Karpas-422 (cell line): ENCODE measurements at regions not wholly inside any gene's neighbourhood (a gene's known extent, or its start where the extent isn't known, plus 50 kb on each side); places are given as distances from the start of the nearest gene placed in this dataset.

ENCODE experiments used
- DNase-seq: peaks from one replicate; pipeline ENCODE4 v3.0.0-alpha.2; 2015
- H2AFZ ChIP-seq: fragments of 200-600 bp; sonication (generic); 2 replicates; pipeline ENCODE4 v1.6.1; 2014; ENCODE audit warnings: antibody characterized with exemption, low read length, mixed read lengths
- H3K27ac ChIP-seq: fragments of 200-600 bp; sonication (generic); 2 replicates; pipeline ENCODE4 v1.5.1; 2014; ENCODE audit warnings: mild to moderate bottlenecking, low read length, moderate library complexity
- H3K27me3 ChIP-seq: fragments of 200-600 bp; sonication (generic); 2 replicates; pipeline ENCODE4 v1.6.1; 2014; ENCODE audit warnings: low read length, mixed read lengths
- H3K36me3 ChIP-seq: fragments of 200-600 bp; sonication (generic); 2 replicates; pipeline ENCODE4 v1.6.1; 2014; ENCODE audit warnings: low read length, mixed read lengths; ENCODE audit not compliant: insufficient read depth
- H3K4me1 ChIP-seq: fragments of 200-600 bp; sonication (generic); 2 replicates; pipeline ENCODE4 v1.6.1; 2014; ENCODE audit warnings: mild to moderate bottlenecking, low read length, mixed read lengths
- H3K4me2 ChIP-seq: fragments of 200-600 bp; sonication (generic); 2 replicates; pipeline ENCODE4 v1.6.1; 2014; ENCODE audit warnings: low read length, low read depth, mild to moderate bottlenecking; ENCODE audit not compliant: poor library complexity, severe bottlenecking
- H3K4me3 ChIP-seq: fragments of 200-600 bp; sonication (generic); 2 replicates; pipeline ENCODE4 v1.5.1; 2014; ENCODE audit warnings: mild to moderate bottlenecking, antibody characterized with exemption, low read length, mixed read lengths
- H3K79me2 ChIP-seq: fragments of 200-600 bp; sonication (generic); 2 replicates; pipeline ENCODE4 v1.6.1; 2014; ENCODE audit warnings: mild to moderate bottlenecking, low read length, mixed read lengths
- H3K9ac ChIP-seq: fragments of 200-600 bp; sonication (generic); 2 replicates; pipeline ENCODE4 v1.6.0; 2014; ENCODE audit warnings: low read length
- H3K9me2 ChIP-seq: fragments of 200-600 bp; sonication (generic), shearing (Covaris generic); replicated peaks from 2 replicates; pipeline ENCODE4 v1.6.0; 2014; ENCODE audit warnings: mild to moderate bottlenecking, low read length, moderate library complexity; ENCODE audit not compliant: insufficient read depth
- H3K9me3 ChIP-seq: fragments of 300-700, 200-600 bp; sonication (generic); 2 replicates; pipeline ENCODE4 v1.6.1; 2014; ENCODE audit warnings: low read length, mixed read lengths
- H4K20me1 ChIP-seq: fragments of 200-600 bp; sonication (generic); 2 replicates; pipeline ENCODE4 v1.6.1; 2014; ENCODE audit warnings: mild to moderate bottlenecking, antibody characterized with exemption, low read length, low read depth; ENCODE audit not compliant: insufficient read depth

- Histone ChIP-seq H3K4me2 (no peak overlapping the region), H3K9me3 (no peaks in the 10 kb centered on the region), H3K4me1 (no peaks in the 10 kb centered on the region), H3K79me2 (no peaks in the 10 kb centered on the region), H2AFZ (no peak overlapping the region), H4K20me1 (no peaks in the 10 kb centered on the region), H3K9me2 (no peaks in the 10 kb centered on the region), H3K9ac (no peak overlapping the region), H3K27ac (no peak overlapping the region), H3K4me3 (no peak overlapping the region), H3K27me3 (no peaks in the 10 kb centered on the region), H3K36me3 (no peaks in the 10 kb centered on the region)
- DNase-seq = no peak
These were observed 74.0 kb downstream of the SPRY1 start for GRCh38 chr4:123470640-123471039.

GRCh38 chr4:123471655-123472369 is 75.2 kb downstream of the SPRY1 start:
- Histone ChIP-seq H3K79me2 (no peaks in the 10 kb centered on the region), H3K27me3 (no peaks in the 10 kb centered on the region), H3K9ac (no peak overlapping the region), H3K36me3 (no peaks in the 10 kb centered on the region), H3K4me1 (no peaks in the 10 kb centered on the region), H3K4me3 (no peak overlapping the region), H3K4me2 (no peak overlapping the region), H3K27ac (no peak overlapping the region), H2AFZ (no peak overlapping the region), H4K20me1 (no peaks in the 10 kb centered on the region), H3K9me2 (no peaks in the 10 kb centered on the region), H3K9me3 (no peaks in the 10 kb centered on the region)
- no peak for DNase-seq

- H3K79me2 ChIP-seq = no peaks in the 10 kb centered on the region
- DNase-seq = no peak
- H3K4me2 ChIP-seq = no peak overlapping the region
- no peaks in the 10 kb centered on the region for H3K4me1 ChIP-seq
- H4K20me1 ChIP-seq = no peaks in the 10 kb centered on the region
- H3K27me3 ChIP-seq = no peaks in the 10 kb centered on the region
- H3K4me3 ChIP-seq = no peak overlapping the region
- no peak overlapping the region for H3K27ac ChIP-seq
- no peaks in the 10 kb centered on the region for H3K36me3 ChIP-seq
- H3K9me2 ChIP-seq = no peaks in the 10 kb centered on the region
- no peak overlapping the region for H3K9ac ChIP-seq
- no peaks in the 10 kb centered on the region for H3K9me3 ChIP-seq
- no peak overlapping the region for H2AFZ ChIP-seq
These were observed 78.2 kb downstream of the SPRY1 start for GRCh38 chr4:123474817-123475216.

GRCh38 chr4:123476089-123476488 is 79.5 kb downstream of the SPRY1 start:
- no peak for DNase-seq
- Histone ChIP-seq H3K4me2 (no peak overlapping the region), H3K27me3 (no peaks in the 10 kb centered on the region), H3K27ac (no peak overlapping the region), H3K9ac (no peak overlapping the region), H3K4me1 (no peaks in the 10 kb centered on the region), H2AFZ (no peak overlapping the region), H3K4me3 (no peak overlapping the region), H3K36me3 (no peaks in the 10 kb centered on the region), H3K9me3 (no peaks in the 10 kb centered on the region), H3K79me2 (no peaks in the 10 kb centered on the region), H4K20me1 (no peaks in the 10 kb centered on the region), H3K9me2 (no peaks in the 10 kb centered on the region)

- Histone ChIP-seq H4K20me1 (no peaks in the 10 kb centered on the region), H3K36me3 (no peaks in the 10 kb centered on the region), H3K9ac (no peak overlapping the region), H3K4me2 (no peak overlapping the region), H2AFZ (no peak overlapping the region), H3K9me2 (no peaks in the 10 kb centered on the region), H3K27ac (no peak overlapping the region), H3K9me3 (no peaks in the 10 kb centered on the region), H3K79me2 (no peaks in the 10 kb centered on the region), H3K4me1 (no peaks in the 10 kb centered on the region), H3K27me3 (no peaks in the 10 kb centered on the region), H3K4me3 (no peak overlapping the region)
- DNase-seq = no peak
These were observed 81.2 kb downstream of the SPRY1 start for GRCh38 chr4:123477711-123478209.

GRCh38 chr4:123478859-123479345 is 82.3 kb downstream of the SPRY1 start:
- H3K9ac ChIP-seq = no peak overlapping the region
- H2AFZ ChIP-seq = no peak overlapping the region
- no peak overlapping the region for H3K27ac ChIP-seq
- H3K27me3 ChIP-seq = no peaks in the 10 kb centered on the region
- no peaks in the 10 kb centered on the region for H3K36me3 ChIP-seq
- H3K4me2 ChIP-seq = no peak overlapping the region
- DNase-seq = no peak
- H3K9me3 ChIP-seq = no peaks in the 10 kb centered on the region
- H3K4me3 ChIP-seq = no peak overlapping the region
- no peaks in the 10 kb centered on the region for H3K4me1 ChIP-seq
- H3K79me2 ChIP-seq = no peaks in the 10 kb centered on the region
- no peaks in the 10 kb centered on the region for H3K9me2 ChIP-seq
- H4K20me1 ChIP-seq = no peaks in the 10 kb centered on the region

GRCh38 chr4:123479944-123480343 is 83.3 kb downstream of the SPRY1 start:
- H3K4me2 ChIP-seq = no peak overlapping the region
- DNase-seq = no peak

GRCh38 chr4:123480706-123481418 is 84.3 kb downstream of the SPRY1 start:
- H3K4me1 ChIP-seq = no peaks in the 10 kb centered on the region
- no peak overlapping the region for H3K4me2 ChIP-seq
- no peak for DNase-seq
- no peaks in the 10 kb centered on the region for H3K27me3 ChIP-seq
- H4K20me1 ChIP-seq = no peaks in the 10 kb centered on the region
- no peak overlapping the region for H3K27ac ChIP-seq
- H3K79me2 ChIP-seq = no peaks in the 10 kb centered on the region
- H2AFZ ChIP-seq = no peak overlapping the region
- H3K9ac ChIP-seq = no peak overlapping the region
- no peaks in the 10 kb centered on the region for H3K9me2 ChIP-seq
- H3K36me3 ChIP-seq = no peaks in the 10 kb centered on the region
- H3K4me3 ChIP-seq = no peak overlapping the region
- no peaks in the 10 kb centered on the region for H3K9me3 ChIP-seq

More at GRCh38 chr4:123479944-123480343, 83.3 kb downstream of the SPRY1 start:
- Histone ChIP-seq H3K4me1 (no peaks in the 10 kb centered on the region), H3K9me2 (no peaks in the 10 kb centered on the region), H4K20me1 (no peaks in the 10 kb centered on the region), H3K36me3 (no peaks in the 10 kb centered on the region), H3K27ac (no peak overlapping the region), H2AFZ (no peak overlapping the region), H3K9ac (no peak overlapping the region), H3K9me3 (no peaks in the 10 kb centered on the region), H3K4me3 (no peak overlapping the region), H3K79me2 (no peaks in the 10 kb centered on the region), H3K27me3 (no peaks in the 10 kb centered on the region)
